Common myeloid progenitor, CD34-positive (primary cell): ENCODE measurements at regions not wholly inside any gene's neighbourhood (a gene's known extent, or its start where the extent isn't known, plus 50 kb on each side); places are given as distances from the start of the nearest gene placed in this dataset.

ENCODE experiments used
- CTCF ChIA-PET: fragments of 350-600 bp; sonication (Branson Sonifier 250); formaldehyde crosslinking; loops from one replicate; lab custom pipeline; 2021; ENCODE audit warnings: antibody characterized with exemption; lab: Charles Lee
- POLR2A ChIA-PET: fragments of 350-600 bp; sonication (Branson Sonifier 250); formaldehyde crosslinking; loops from one replicate; lab custom pipeline; 2021; ENCODE audit warnings: antibody characterized with exemption; lab: Charles Lee
- DNase-seq, 3 donors: peaks; one replicate each; pipeline versions ENCODE4 v3.0.0 to v3.0.0-alpha.2; 2013
- H3K27ac ChIP-seq, 2 experiments: 1 replicate in 1 of 2; 2 replicates in 1 of 2; pipeline ENCODE4 v1.7.0; 2013; ENCODE audit warnings: inconsistent platforms in 2 of 2, low read length in 2 of 2, mild to moderate bottlenecking in 2 of 2, low read depth in 1 of 2, moderate library complexity in 1 of 2; ENCODE audit not compliant: severe bottlenecking in 2 of 2, insufficient read depth in 1 of 2, poor library complexity in 1 of 2
- H3K27me3 ChIP-seq, 5 experiments: replicated peaks in 2 of 5; 1 replicate in 3 of 5; 2 replicates in 2 of 5; pipeline versions ENCODE4 v1.6.1 to v1.7.0; 2013; ENCODE audit warnings: low read length in 4 of 5, mild to moderate bottlenecking in 2 of 5, moderate library complexity in 2 of 5, inconsistent platforms in 1 of 5; ENCODE audit not compliant: insufficient read depth in 5 of 5, control insufficient read depth in 4 of 5
- H3K36me3 ChIP-seq, 4 experiments: 1 replicate in 2 of 4; 2 replicates in 2 of 4; pipeline versions ENCODE4 v1.6.1 to v1.7.0; 2013; ENCODE audit warnings: low read length in 3 of 4, control low read depth in 1 of 4, mild to moderate bottlenecking in 1 of 4; ENCODE audit not compliant: control insufficient read depth in 4 of 4, insufficient read depth in 4 of 4
- H3K4me1 ChIP-seq, 4 experiments: 1 replicate in 3 of 4; 2 replicates in 1 of 4; pipeline versions ENCODE4 v1.6.1 to v1.7.1; 2013; ENCODE audit warnings: low read length in 3 of 4, mild to moderate bottlenecking in 3 of 4, control low read depth in 1 of 4, inconsistent platforms in 1 of 4, moderate library complexity in 1 of 4; ENCODE audit not compliant: control insufficient read depth in 4 of 4, insufficient read depth in 4 of 4; ENCODE audit errors: control extremely low read depth in 1 of 4
- H3K4me3 ChIP-seq, 7 experiments: 1 replicate in 4 of 7; 2 replicates in 3 of 7; pipeline versions ENCODE4 v1.5.1 to v1.7.0; 2013; ENCODE audit warnings: mild to moderate bottlenecking in 7 of 7, low read length in 6 of 7, moderate library complexity in 6 of 7, inconsistent platforms in 2 of 7, low read depth in 2 of 7, control low read depth in 1 of 7; ENCODE audit not compliant: insufficient read depth in 4 of 7, control insufficient read depth in 1 of 7; ENCODE audit errors: extremely low read depth in 1 of 7
- H3K9me3 ChIP-seq, 5 experiments: 1 replicate in 4 of 5; 2 replicates in 1 of 5; pipeline versions ENCODE4 v1.6.1 to v1.7.1; 2013; ENCODE audit warnings: low read length in 4 of 5, mild to moderate bottlenecking in 2 of 5, inconsistent platforms in 1 of 5, low read depth in 1 of 5, moderate library complexity in 1 of 5; ENCODE audit not compliant: control insufficient read depth in 4 of 5, insufficient read depth in 2 of 5; ENCODE audit errors: control extremely low read depth in 1 of 5
- WGBS: methylation state at CpG from one replicate; pipeline ENCODE4 v1.1.5; 2013; ENCODE audit not compliant: insufficient coverage; 5-methylcytosine and 5-hydroxymethylcytosine counted together

- 45% methylated on average over 6 of the region's 8 CpGs for WGBS
- no peak overlapping the region for H3K27ac ChIP-seq
- ChIA-PET CTCF (interaction anchor here (1.0 to 2.2 kb wide), 5 partner anchors 30 to 235 kb away, joined by 3 to 10 read pairs (median 3); no protein-coding TSS in a partner anchor), POLR2A (interaction anchor here (1.0 to 1.9 kb wide), 2 partner anchors 12 to 160 kb away, joined by 3 to 5 read pairs; partner anchors contain the start of gene TLE3)
- no peaks in the 10 kb centered on the region for H3K9me3 ChIP-seq
- no peaks in the 10 kb centered on the region for H3K27me3 ChIP-seq
- no peaks in the 10 kb centered on the region for H3K36me3 ChIP-seq
- no peak overlapping the region for H3K4me3 ChIP-seq
- H3K4me1 ChIP-seq, result peaks cover 5 to 58% (median 53%) of the 10 kb centered on the region in 4 experiments
- peak in 2 of 3 donors; percentile 65 to 75 for DNase-seq
Observed at GRCh38 chr15:70257573-70258248, 160.0 kb upstream of the TLE3 start.

- Histone ChIP-seq H3K27ac (no peak overlapping the region), H3K36me3 (no peaks in the 10 kb centered on the region), H3K27me3 (no peaks in the 10 kb centered on the region), H3K9me3 (no peaks in the 10 kb centered on the region), H3K4me1 (peaks cover 5 to 53% (median 50%) of the 10 kb centered on the region in 4 experiments), H3K4me3 (no peak overlapping the region)
- ChIA-PET CTCF (interaction anchor here (1.1 kb wide), 1 partner anchor 235 kb away, joined by 3 read pairs; no protein-coding TSS in a partner anchor), POLR2A (no interaction called here)
- DNase-seq, result no peak
- WGBS, result 97% methylated on average over 2 of the region's 4 CpGs
Observed at GRCh38 chr15:70257047-70257446, 159.3 kb upstream of the TLE3 start.

GRCh38 chr15:70254311-70254869 is 156.7 kb upstream of the TLE3 start:
- 97% methylated on average over 17 of the region's 19 CpGs for WGBS
- no peaks in the 10 kb centered on the region for H3K27me3 ChIP-seq
- peaks cover 1 to 36% (median 28%) of the 10 kb centered on the region in 4 experiments for H3K4me1 ChIP-seq
- DNase-seq, result no peak
- ChIA-PET POLR2A (no interaction called here), CTCF (interaction anchor here (1.8 kb wide), 1 partner anchor 8 kb away, joined by 7 read pairs; no protein-coding TSS in a partner anchor)
- H3K9me3 ChIP-seq, result no peaks in the 10 kb centered on the region
- H3K36me3 ChIP-seq, result no peaks in the 10 kb centered on the region
- H3K4me3 ChIP-seq, result no peak overlapping the region
- H3K27ac ChIP-seq, result no peak overlapping the region

GRCh38 chr15:70253461-70254156 is 155.9 kb upstream of the TLE3 start:
- Histone ChIP-seq H3K27me3 (no peaks in the 10 kb centered on the region), H3K4me1 (peaks cover 0 to 32% (median 23%) of the 10 kb centered on the region in 4 experiments), H3K4me3 (no peak overlapping the region), H3K36me3 (no peaks in the 10 kb centered on the region), H3K9me3 (no peaks in the 10 kb centered on the region), H3K27ac (no peak overlapping the region)
- POLR2A ChIA-PET, result no interaction called here
- WGBS, result 97% methylated on average over 7 of the region's 11 CpGs
- DNase-seq, result no peak
- CTCF ChIA-PET, result no interaction called here

GRCh38 chr15:70252951-70253320 is 155.2 kb upstream of the TLE3 start:
- no peak for DNase-seq
- POLR2A ChIA-PET, result no interaction called here
- H3K9me3 ChIP-seq, result no peaks in the 10 kb centered on the region
- 96% methylated on average over 7 of the region's 7 CpGs for WGBS
- CTCF ChIA-PET, result interaction anchor here (1.3 kb wide), 1 partner anchor 101 kb away, joined by 3 read pairs; no protein-coding TSS in a partner anchor
- no peak overlapping the region for H3K4me3 ChIP-seq
- no peak overlapping the region for H3K27ac ChIP-seq
- no peaks in the 10 kb centered on the region for H3K27me3 ChIP-seq
- H3K4me1 ChIP-seq, result peaks cover 3 to 32% (median 23%) of the 10 kb centered on the region in 4 experiments
- H3K36me3 ChIP-seq, result no peaks in the 10 kb centered on the region

- Histone ChIP-seq H3K36me3 (no peaks in the 10 kb centered on the region), H3K27me3 (no peaks in the 10 kb centered on the region), H3K27ac (no peak overlapping the region), H3K4me3 (no peak overlapping the region), H3K9me3 (no peaks in the 10 kb centered on the region), H3K4me1 (peaks cover 3 to 30% (median 20%) of the 10 kb centered on the region in 4 experiments)
- 92% methylated on average over 21 of the region's 21 CpGs for WGBS
- peak in 2 of 3 donors; percentile 44 to 53 for DNase-seq
- ChIA-PET POLR2A (no interaction called here), CTCF (interaction anchor here (1.0 to 1.5 kb wide), 4 partner anchors 11 to 102 kb away, joined by 3 to 4 read pairs (median 3); no protein-coding TSS in a partner anchor)
Observed at GRCh38 chr15:70252056-70252950, 154.6 kb upstream of the TLE3 start.
